Endothelial cell of umbilical vein (primary cell): ENCODE measurements at regions not wholly inside any gene's neighbourhood (a gene's known extent, or its start where the extent isn't known, plus 50 kb on each side); places are given as distances from the start of the nearest gene placed in this dataset.

Source experiments
- BruUV-seq: library from RNA; stranded (reverse); fragments of 400-500 nt; replicated peaks from 2 replicates; lab custom pipeline; 2021; lab: Mats Ljungman, UMichigan
- CTCF ChIA-PET: fragments of 300-600, 350-600 bp; sonication (Branson Sonifier 250); formaldehyde crosslinking; loops from one replicate; lab custom pipeline; 2021; ENCODE audit warnings: antibody characterized with exemption, inconsistent platforms; lab: Charles Lee
- POLR2A ChIA-PET: fragments of 300-600, 350-600 bp; sonication (Branson Sonifier 250); formaldehyde crosslinking; loops from one replicate; lab custom pipeline; 2021; ENCODE audit warnings: antibody characterized with exemption, inconsistent platforms; lab: Charles Lee
- DNase-seq: peaks from one replicate; pipeline ENCODE4 v3.0.0-alpha.2; 2011; ENCODE audit warnings: low read depth, low spot score
- FAIRE-seq: peaks from 2 replicates; lab custom pipeline; 2011; peaks lifted over from hg19 to GRCh38; lab: Jason Lieb, UNC
- H2AFZ ChIP-seq: 2 replicates; pipeline ENCODE4 v1.6.0; 2012; ENCODE audit warnings: low read depth, low read length, control low read depth, inconsistent platforms
- H3K27ac ChIP-seq: 2 replicates; pipeline ENCODE4 v1.5.1; 2011; ENCODE audit warnings: low read depth, mild to moderate bottlenecking, control low read depth, low read length, moderate library complexity; ENCODE audit not compliant: insufficient read depth
- H3K27me3 ChIP-seq, 2 experiments: 2 replicates each; pipeline versions ENCODE4 v1.6.0 to v1.6.1; 2011; ENCODE audit warnings: low read length in 2 of 2, mixed read lengths in 1 of 2; ENCODE audit not compliant: control insufficient read depth in 2 of 2, insufficient read depth in 2 of 2
- H3K36me3 ChIP-seq, 2 experiments: 2 replicates in 1 of 2; 3 replicates in 1 of 2; pipeline ENCODE4 v1.5.1; 2011; ENCODE audit warnings: low read length in 2 of 2, mild to moderate bottlenecking in 1 of 2, moderate library complexity in 1 of 2; ENCODE audit not compliant: control insufficient read depth in 2 of 2, insufficient read depth in 2 of 2; ENCODE audit errors: extremely low read depth in 1 of 2
- H3K4me1 ChIP-seq: 3 replicates; pipeline ENCODE4 v1.5.1; 2011; ENCODE audit warnings: mild to moderate bottlenecking, low read length; ENCODE audit not compliant: control insufficient read depth, insufficient read depth; ENCODE audit errors: extremely low read depth
- H3K4me2 ChIP-seq: 2 replicates; pipeline ENCODE4 v1.6.1; 2011; ENCODE audit warnings: low read length, control low read depth, mixed read lengths; ENCODE audit not compliant: insufficient read depth
- H3K4me3 ChIP-seq, 3 experiments: fragments of 200-600 bp in 1 of 3; sonication (generic), shearing (Covaris generic) in 1 of 3; replicated peaks in 1 of 3; 2 replicates each; pipeline ENCODE4 v1.5.1; 2011 to 2016; ENCODE audit warnings: control low read depth in 3 of 3, low read length in 3 of 3, mild to moderate bottlenecking in 2 of 3, inconsistent platforms in 1 of 3, low read depth in 1 of 3, moderate library complexity in 1 of 3; ENCODE audit not compliant: insufficient read depth in 1 of 3
- H3K79me2 ChIP-seq: 2 replicates; pipeline ENCODE4 v1.6.0; 2012; ENCODE audit warnings: low read length, inconsistent platforms; ENCODE audit not compliant: control insufficient read depth, insufficient read depth
- H3K9ac ChIP-seq: replicated peaks from 2 replicates; pipeline ENCODE3; 2011; ENCODE audit warnings: low read length, control low read depth; ENCODE audit not compliant: insufficient read depth; ENCODE audit errors: extremely low read depth
- H3K9me1 ChIP-seq: replicated peaks from 3 replicates; pipeline ENCODE4 v1.6.0; 2011; ENCODE audit warnings: mild to moderate bottlenecking, low read length; ENCODE audit not compliant: control insufficient read depth, insufficient read depth; ENCODE audit errors: extremely low read depth
- H3K9me3 ChIP-seq: replicated peaks from 2 replicates; pipeline ENCODE4 v1.5.1; 2012; ENCODE audit warnings: low read length, inconsistent platforms; ENCODE audit not compliant: control insufficient read depth, insufficient read depth
- H4K20me1 ChIP-seq: replicated peaks from 2 replicates; pipeline ENCODE3; 2011; ENCODE audit warnings: mild to moderate bottlenecking, low read length; ENCODE audit not compliant: control insufficient read depth, insufficient read depth; ENCODE audit errors: extremely low read depth
- CTCF ChIP-seq, 2 donors: IDR thresholded peaks; 1 replicate in 1 of 2; 2 replicates in 1 of 2; pipeline ENCODE4 v1.5.1; 2011; ENCODE audit warnings: low read length in 2 of 2, mild to moderate bottlenecking in 2 of 2, moderate library complexity in 2 of 2, control low read depth in 1 of 2, inconsistent platforms in 1 of 2, low read depth in 1 of 2; ENCODE audit not compliant: insufficient read depth in 1 of 2; ENCODE audit errors: extremely low read depth in 1 of 2
- EZH2 ChIP-seq: IDR thresholded peaks from 2 replicates; pipeline ENCODE4 v1.6.1; 2012; ENCODE audit warnings: borderline replicate concordance, low read depth, mild to moderate bottlenecking, moderate library complexity, low read length, inconsistent platforms; ENCODE audit not compliant: severe bottlenecking
- FOS ChIP-seq: IDR thresholded peaks from 2 replicates; pipeline ENCODE4 v1.6.1; 2011; ENCODE audit warnings: mild to moderate bottlenecking, low read length, moderate library complexity, borderline replicate concordance; ENCODE audit not compliant: insufficient read depth
- GATA2 ChIP-seq: IDR thresholded peaks from 2 replicates; pipeline ENCODE4 v1.7.0; 2011; ENCODE audit warnings: low read depth, mild to moderate bottlenecking, moderate library complexity, mixed read lengths, low read length; ENCODE audit not compliant: insufficient read length, insufficient read depth
- JUN ChIP-seq: IDR thresholded peaks from 2 replicates; pipeline ENCODE4 v1.6.1; 2011; ENCODE audit warnings: borderline replicate concordance, low read depth; ENCODE audit not compliant: insufficient read length, insufficient read depth
- MAX ChIP-seq: IDR thresholded peaks from 2 replicates; pipeline ENCODE4 v1.6.1; 2011; ENCODE audit not compliant: insufficient read depth, insufficient read length
- MYC ChIP-seq: IDR thresholded peaks from one replicate; pipeline ENCODE4 v1.6.1; 2011; ENCODE audit warnings: mild to moderate bottlenecking, low read depth, low read length
- POLR2A ChIP-seq: IDR thresholded peaks from 2 replicates; pipeline ENCODE4 v1.6.1; 2012; ENCODE audit warnings: low read depth, mild to moderate bottlenecking, control low read depth, low read length
- POLR2AphosphoS5 ChIP-seq: IDR thresholded peaks from 2 replicates; pipeline ENCODE4 v1.6.1; 2012; ENCODE audit warnings: low read depth, mild to moderate bottlenecking, control low read depth, low read length, moderate library complexity; ENCODE audit not compliant: insufficient read depth
- dilution Hi-C: fragments of 300-500 bp; cut with MboI; formaldehyde crosslinking; loops from one replicate; pipeline ENCODE4 v1.15.0; 2019; ENCODE audit warnings: low sequenced_read_pairs; ENCODE audit not compliant: extremely low pct_ligation_motif_present
- intact Hi-C: fragments of 100-400 bp; cut with micrococcal nuclease; formaldehyde crosslinking; loops from one replicate; pipeline ENCODE4 v1.10.0; 2022

DNA sequence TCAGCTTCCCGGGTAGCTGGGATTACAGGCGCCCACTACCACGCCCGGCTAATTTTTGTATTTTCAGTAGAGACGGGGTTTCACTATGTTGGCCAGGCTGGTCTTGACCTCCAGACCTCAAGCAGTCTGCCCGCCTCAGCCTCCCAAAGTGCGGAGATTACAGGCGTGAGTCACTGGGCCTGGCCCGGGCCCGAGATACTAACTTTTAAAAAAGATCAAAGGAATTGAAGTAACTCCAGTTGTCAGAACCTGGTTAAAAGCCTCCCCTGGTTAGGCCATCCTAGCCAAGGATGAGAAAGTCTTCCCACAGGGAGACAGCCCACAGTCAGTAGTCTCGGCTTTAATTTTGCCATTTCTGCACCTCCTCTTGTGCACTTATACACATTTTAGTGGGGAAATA lies 212.3 kb upstream of the MCTP2 start:
- Histone ChIP-seq H4K20me1 (no peaks in the 10 kb centered on the region), H2AFZ (no peak overlapping the region), H3K4me2 (no peak overlapping the region), H3K9me3 (peaks cover 2% of the 10 kb centered on the region), H3K4me3 (no peak overlapping the region), H3K9me1 (no peaks in the 10 kb centered on the region), H3K27me3 (no peaks in the 10 kb centered on the region), H3K4me1 (no peaks in the 10 kb centered on the region), H3K36me3 (no peaks in the 10 kb centered on the region), H3K79me2 (no peaks in the 10 kb centered on the region), H3K9ac (no peak overlapping the region), H3K27ac (no peak overlapping the region)
- TF ChIP-seq POLR2A (no peak), GATA2 (no peak), POLR2AphosphoS5 (no peak), MAX (no peak), EZH2 (no peak), CTCF (IDR thresholded peaks at IDR 0.05; ENCODE audit: extremely low read depth in 1 of 2, insufficient read depth in 1 of 2, low read depth in 1 of 2, low read length in 2 of 2) (no peak), FOS (no peak), MYC (no peak), JUN (no peak)
- DNase-seq (no peak), FAIRE-seq (no peak)
- no TSS peak for BruUV-seq
- dilution Hi-C loops = no loop called here
- intact Hi-C loops = no loop called here
- CTCF ChIA-PET = no interaction called here
- POLR2A ChIA-PET = no interaction called here
